HepG2 (cell line): ENCODE measurements at regions not wholly inside any gene's neighbourhood (a gene's known extent, or its start where the extent isn't known, plus 50 kb on each side); places are given as distances from the start of the nearest gene placed in this dataset.

ENCODE experiments used
- ATAC-seq: fragments of 200-7000 bp; cut with Tn5 transposase; 3 replicates; pipeline ENCODE4 v1.9.1; 2020; ENCODE audit warnings: mild to moderate bottlenecking, moderate library complexity
- BruUV-seq: library from RNA; stranded (reverse); fragments of 400-500 nt; replicated peaks from 2 replicates; lab custom pipeline; 2021; lab: Mats Ljungman, UMichigan
- CTCF ChIA-PET: fragments of 300-600 bp; formaldehyde crosslinking; extraction: SDS; loops from one replicate; lab custom pipeline; 2021; ENCODE audit warnings: low total read pairs, inconsistent platforms, low intra/inter-chr PET ratio; lab: Yijun Ruan, JAX
- POLR2A ChIA-PET: fragments of 350-600 bp; sonication (Branson Sonifier 250); formaldehyde crosslinking; loops from one replicate; lab custom pipeline; 2020; ENCODE audit warnings: antibody characterized with exemption, inconsistent platforms; lab: Yijun Ruan, JAX
- DNase-seq: peaks from one replicate; pipeline ENCODE4 v3.0.0-alpha.2; 2015; ENCODE audit warnings: low spot score
- FAIRE-seq: peaks from 3 replicates; lab custom pipeline; 2011; peaks lifted over from hg19 to GRCh38; lab: Jason Lieb, UNC
- H2AFZ ChIP-seq: one replicate; pipeline ENCODE4 v1.6.1; 2011; ENCODE audit warnings: low read length, inconsistent platforms
- H3K27ac ChIP-seq: fragments of 300-600 bp; 3 replicates; pipeline ENCODE4 v1.8.0; 2011; ENCODE audit warnings: mixed run types, mild to moderate bottlenecking, mixed read lengths, low read length, inconsistent platforms; ENCODE audit not compliant: insufficient read depth; ENCODE audit errors: extremely low read length
- H3K27me3 ChIP-seq, 2 experiments: fragments of 200-600 bp in 1 of 2; 2 replicates in 1 of 2; 3 replicates in 1 of 2; pipeline versions ENCODE4 v1.6.0 to v1.8.0; 2011; ENCODE audit warnings: low read length in 2 of 2, mild to moderate bottlenecking in 2 of 2, moderate library complexity in 2 of 2, inconsistent platforms in 1 of 2; ENCODE audit not compliant: insufficient read depth in 2 of 2, control insufficient read depth in 1 of 2
- H3K36me3 ChIP-seq, 2 experiments: fragments of 200-600 bp in 1 of 2; replicated peaks in 1 of 2; 2 replicates in 1 of 2; 3 replicates in 1 of 2; pipeline versions ENCODE4 v1.5.1 to v1.8.0; 2011; ENCODE audit warnings: low read length in 2 of 2, inconsistent platforms in 1 of 2; ENCODE audit not compliant: insufficient read depth in 2 of 2, control insufficient read depth in 1 of 2
- H3K4me1 ChIP-seq: 2 replicates; pipeline ENCODE4 v1.5.1; 2012; ENCODE audit warnings: low read length, inconsistent platforms; ENCODE audit not compliant: insufficient read depth
- H3K4me2 ChIP-seq: 2 replicates; pipeline ENCODE4 v1.6.0; 2011; ENCODE audit warnings: low read depth, low read length, inconsistent platforms
- H3K4me3 ChIP-seq, 3 experiments: fragments of 200-600 bp in 1 of 3; sonication (generic), shearing (Covaris generic) in 1 of 3; replicated peaks in 1 of 3; 2 replicates each; pipeline ENCODE4 v1.5.1; 2011 to 2016; ENCODE audit warnings: low read length in 3 of 3, inconsistent platforms in 2 of 3, low read depth in 2 of 3, mild to moderate bottlenecking in 2 of 3, control low read depth in 1 of 3, mixed read lengths in 1 of 3; ENCODE audit not compliant: insufficient read depth in 1 of 3
- H3K79me2 ChIP-seq: one replicate; pipeline ENCODE4 v1.6.1; 2011; ENCODE audit warnings: low read length, inconsistent platforms; ENCODE audit not compliant: insufficient read depth
- H3K9ac ChIP-seq: 2 replicates; pipeline ENCODE4 v1.6.0; 2011; ENCODE audit warnings: mild to moderate bottlenecking, low read depth, low read length, inconsistent platforms; ENCODE audit not compliant: insufficient read depth
- H3K9me3 ChIP-seq: 2 replicates; pipeline ENCODE4 v1.5.1; 2012; ENCODE audit warnings: mild to moderate bottlenecking, low read length
- H4K20me1 ChIP-seq: 2 replicates; pipeline ENCODE4 v1.6.0; 2011; ENCODE audit warnings: inconsistent platforms, mild to moderate bottlenecking, low read length, moderate library complexity; ENCODE audit not compliant: insufficient read depth
- TFE3 ChIP-seq: IDR thresholded peaks from 2 replicates; pipeline ENCODE4 v1.6.1; 2016
- ZIK1 ChIP-seq: sonication (generic); formaldehyde crosslinking; IDR thresholded peaks from 2 replicates; pipeline ENCODE4 v1.5.0; 2020; ENCODE audit warnings: mild to moderate bottlenecking, low read depth, missing genetic modification reagents, borderline replicate concordance
- ZNF33B ChIP-seq: sonication (generic); formaldehyde crosslinking; IDR thresholded peaks from 2 replicates; pipeline ENCODE4 v1.5.1; 2020; ENCODE audit warnings: mild to moderate bottlenecking, missing genetic modification reagents
- ZNF407 ChIP-seq: sonication (generic); formaldehyde crosslinking; IDR thresholded peaks from one replicate; pipeline ENCODE4 v1.5.1; 2020; ENCODE audit warnings: mild to moderate bottlenecking, missing genetic modification reagents; ENCODE audit errors: not compliant biosample characterization
- ZNF761 ChIP-seq: sonication (generic); formaldehyde crosslinking; conservative IDR thresholded peaks from 2 replicates; pipeline ENCODE4 v1.4.0; 2020; ENCODE audit warnings: mild to moderate bottlenecking, missing genetic modification reagents
- WGBS: methylation state at CpG from one replicate; pipeline ENCODE4 v1.1.6; 2017; ENCODE audit warnings: low lambda C conversion rate; 5-methylcytosine and 5-hydroxymethylcytosine counted together
- in situ Hi-C: cut with HindIII; loops from 2 replicates; pipeline ENCODE4 v1.10.0; 2017; ENCODE audit warnings: low pct_unique_long_range_greater_than_20kb; ENCODE audit not compliant: extremely low pct_ligation_motif_present
- intact Hi-C: fragments of 100-400 bp; cut with micrococcal nuclease; formaldehyde crosslinking; loops from one replicate; pipeline ENCODE4 v1.10.0; 2022; ENCODE audit not compliant: unreplicated experiment

GRCh38 chr16:62597875-62598274 lies 561.6 kb upstream of the CDH8 start (continued):
- TF ChIP-seq ZIK1 (CRISPR knock-in tag) (no peak), TFE3 (CRISPR knock-in tag) (no peak)

GRCh38 chr16:62596584-62596983 lies 560.3 kb upstream of the CDH8 start:
- Histone ChIP-seq H3K4me1 (no peaks in the 10 kb centered on the region), H3K27ac (no peak overlapping the region), H3K9ac (no peak overlapping the region), H4K20me1 (no peaks in the 10 kb centered on the region), H2AFZ (no peak overlapping the region), H3K27me3 (no peaks in the 10 kb centered on the region), H3K79me2 (no peaks in the 10 kb centered on the region), H3K9me3 (peaks cover 86% of the 10 kb centered on the region), H3K36me3 (no peaks in the 10 kb centered on the region), H3K4me2 (no peak overlapping the region), H3K4me3 (no peak overlapping the region)
- DNase-seq: no peak
- ChIA-PET POLR2A (no interaction called here), CTCF (no interaction called here)
- no TSS peak for BruUV-seq
- WGBS: 0% methylated on average over 1 of the region's 1 CpG
- FAIRE-seq: no peak
- no peak for ATAC-seq
- TF ChIP-seq ZNF33B (CRISPR knock-in tag) (no peak), ZNF407 (no peak), ZNF761 (CRISPR knock-in tag) (no peak)
- in situ Hi-C loops (no loop called here), intact Hi-C loops (no loop called here)
